B cell (primary cell): ENCODE measurements at regions not wholly inside any gene's neighbourhood (a gene's known extent, or its start where the extent isn't known, plus 50 kb on each side); places are given as distances from the start of the nearest gene placed in this dataset.

ENCODE experiments used
- ATAC-seq: fragments of 200-7000 bp; cut with Tn5 transposase; one replicate; pipeline ENCODE4 v1.10.0; 2021; ENCODE audit warnings: low read depth, mild to moderate bottlenecking, moderate number of reproducible peaks, moderate library complexity
- CTCF ChIA-PET: fragments of 350-600 bp; sonication (Branson Sonifier 250); formaldehyde crosslinking; loops from one replicate; lab custom pipeline; 2021; ENCODE audit warnings: antibody characterized with exemption, inconsistent platforms; lab: Charles Lee
- POLR2A ChIA-PET: fragments of 350-600 bp; sonication (Branson Sonifier 250); formaldehyde crosslinking; loops from one replicate; lab custom pipeline; 2021; ENCODE audit warnings: antibody characterized with exemption; lab: Charles Lee
- DNase-seq: peaks from one replicate; pipeline ENCODE4 v3.0.0; 2013
- H2AFZ ChIP-seq: 2 replicates; pipeline ENCODE4 v1.6.1; 2012; ENCODE audit warnings: mild to moderate bottlenecking, low read depth, low read length; ENCODE audit not compliant: insufficient read depth, poor library complexity, severe bottlenecking
- H3K27ac ChIP-seq, 2 donors: 1 replicate in 1 of 2; 2 replicates in 1 of 2; pipeline ENCODE4 v1.5.1; 2012 to 2013; ENCODE audit warnings: low read length in 2 of 2, mild to moderate bottlenecking in 2 of 2, moderate library complexity in 1 of 2
- H3K27me3 ChIP-seq, 4 experiments: fragments of 200-600 bp in 1 of 4; sonication (generic) in 1 of 4; replicated peaks in 1 of 4; 1 replicate in 2 of 4; 2 replicates in 2 of 4; pipeline versions ENCODE4 v1.6.1 to v1.7.0; 2013 to 2016; ENCODE audit warnings: low read length in 3 of 4, mild to moderate bottlenecking in 2 of 4, mixed read lengths in 1 of 4, moderate library complexity in 1 of 4; ENCODE audit not compliant: insufficient read depth in 4 of 4, control insufficient read depth in 3 of 4; ENCODE audit errors: control extremely low read depth in 1 of 4
- H3K36me3 ChIP-seq, 2 experiments: replicated peaks in 1 of 2; 1 replicate in 1 of 2; 2 replicates in 1 of 2; pipeline versions ENCODE4 v1.6.1 to v1.7.1; 2013; ENCODE audit warnings: low read length in 1 of 2; ENCODE audit not compliant: insufficient read depth in 2 of 2, control insufficient read depth in 1 of 2; ENCODE audit errors: control extremely low read depth in 1 of 2, extremely low read depth in 1 of 2
- H3K4me1 ChIP-seq, 2 donors: fragments of 200-600 bp in 1 of 2; sonication (generic) in 1 of 2; 1 replicate in 1 of 2; 2 replicates in 1 of 2; pipeline versions ENCODE4 v1.5.1 to v1.6.1; 2013 to 2017; ENCODE audit warnings: low read length in 2 of 2; ENCODE audit not compliant: control insufficient read depth in 2 of 2, insufficient read depth in 2 of 2
- H3K4me2 ChIP-seq: replicated peaks from 2 replicates; pipeline ENCODE3; 2012; ENCODE audit warnings: mild to moderate bottlenecking, low read depth, low read length; ENCODE audit not compliant: poor library complexity, severe bottlenecking
- H3K4me3 ChIP-seq, 5 experiments: fragments of 200-600 bp in 1 of 5; sonication (generic) in 1 of 5; 1 replicate in 3 of 5; 2 replicates in 2 of 5; pipeline versions ENCODE4 v1.5.1 to v1.7.0; 2011 to 2016; ENCODE audit warnings: low read length in 4 of 5, mild to moderate bottlenecking in 4 of 5, low read depth in 2 of 5, control low read depth in 1 of 5, moderate library complexity in 1 of 5; ENCODE audit not compliant: insufficient read depth in 1 of 5; ENCODE audit errors: control extremely low read depth in 1 of 5, extremely low read depth in 1 of 5
- H3K79me2 ChIP-seq: fragments of 200-600 bp; sonication (generic); one replicate; pipeline ENCODE4 v1.6.0; 2016; ENCODE audit warnings: low read length; ENCODE audit not compliant: control insufficient read depth, insufficient read depth
- H3K9ac ChIP-seq: fragments of 200-600 bp; sonication (generic); 2 replicates; pipeline ENCODE4 v1.6.1; 2017; ENCODE audit warnings: mild to moderate bottlenecking, low read length, moderate library complexity
- H3K9me3 ChIP-seq, 3 donors: one replicate each; pipeline versions ENCODE4 v1.6.1 to v1.7.1; 2013; ENCODE audit warnings: low read length in 2 of 3; ENCODE audit not compliant: control insufficient read depth in 2 of 3, insufficient read depth in 1 of 3; ENCODE audit errors: control extremely low read depth in 1 of 3
- H4K20me1 ChIP-seq: 2 replicates; pipeline ENCODE4 v1.6.0; 2012; ENCODE audit warnings: mild to moderate bottlenecking, low read length; ENCODE audit not compliant: insufficient read depth, control insufficient read depth, poor library complexity, severe bottlenecking
- H3K27ac Mint-ChIP-seq: one replicate; pipeline ENCODE4 v1.8.0; 2021; ENCODE audit warnings: mixed read lengths
- H3K27me3 Mint-ChIP-seq: one replicate; pipeline ENCODE4 v1.8.0; 2021; ENCODE audit warnings: mixed read lengths
- H3K4me1 Mint-ChIP-seq: one replicate; pipeline ENCODE4 v1.8.0; 2021; ENCODE audit warnings: mixed read lengths
- H3K4me3 Mint-ChIP-seq: one replicate; pipeline ENCODE4 v1.8.0; 2021; ENCODE audit warnings: mixed read lengths
- H3K9me3 Mint-ChIP-seq: one replicate; pipeline ENCODE4 v1.8.0; 2022; ENCODE audit warnings: mixed read lengths; ENCODE audit not compliant: insufficient read depth
- CTCF ChIP-seq: fragments of 200-600 bp; IDR thresholded peaks from one replicate; pipeline ENCODE4 v1.8.0; 2022; ENCODE audit warnings: antibody characterized with exemption, mild to moderate bottlenecking
- EZH2 ChIP-seq: IDR thresholded peaks from 2 replicates; pipeline ENCODE4 v1.6.1; 2012; ENCODE audit warnings: borderline replicate concordance, low read depth, mild to moderate bottlenecking, moderate library complexity, low read length; ENCODE audit not compliant: insufficient read depth, poor library complexity, severe bottlenecking
- WGBS: methylation state at CpG from one replicate; pipeline ENCODE4 v1.1.5; 2013; ENCODE audit warnings: missing lambda C conversion rate; ENCODE audit not compliant: insufficient coverage; 5-methylcytosine and 5-hydroxymethylcytosine counted together
- intact Hi-C: fragments of 100-400 bp; cut with micrococcal nuclease; formaldehyde crosslinking; loops from one replicate; pipeline ENCODE4 v1.10.0; 2022

GRCh38 chr3:6510713-6511112 lies 350.2 kb upstream of the GRM7 start:
- Histone ChIP-seq H3K9me3 (peaks cover 0 to 7% (median 0%) of the 10 kb centered on the region in 3 donors), H2AFZ (no peak overlapping the region), H3K27me3 (no peaks in the 10 kb centered on the region), H3K4me1 (no peaks in the 10 kb centered on the region), H3K27ac (no peak overlapping the region), H3K9ac (no peak overlapping the region), H3K36me3 (no peaks in the 10 kb centered on the region), H3K4me3 (no peak overlapping the region), H4K20me1 (no peaks in the 10 kb centered on the region), H3K79me2 (no peaks in the 10 kb centered on the region), H3K4me2 (no peak overlapping the region)
- no peak for DNase-seq
- intact Hi-C loops = no loop called here
- no peak for ATAC-seq
- TF ChIP-seq CTCF (no peak), EZH2 (no peak)
- Mint-ChIP-seq H3K4me3 (no peak overlapping the region), H3K4me1 (no peaks in the 10 kb centered on the region), H3K27me3 (no peaks in the 10 kb centered on the region), H3K27ac (no peak overlapping the region), H3K9me3 (no peaks in the 10 kb centered on the region)
- CTCF ChIA-PET = no interaction called here
- POLR2A ChIA-PET = no interaction called here
- WGBS = no CpG with 5 or more reads among the region's 1 CpG

- ATAC-seq (no peak), DNase-seq (no peak)
- Histone ChIP-seq H4K20me1 (no peaks in the 10 kb centered on the region), H3K9me3 (peaks cover 0 to 7% (median 0%) of the 10 kb centered on the region in 3 donors), H3K27ac (no peak overlapping the region), H2AFZ (no peak overlapping the region), H3K9ac (no peak overlapping the region), H3K4me1 (no peaks in the 10 kb centered on the region), H3K4me2 (no peak overlapping the region), H3K79me2 (no peaks in the 10 kb centered on the region), H3K4me3 (no peak overlapping the region), H3K27me3 (no peaks in the 10 kb centered on the region), H3K36me3 (no peaks in the 10 kb centered on the region)
- Mint-ChIP-seq H3K27me3 (no peaks in the 10 kb centered on the region), H3K4me1 (no peaks in the 10 kb centered on the region), H3K9me3 (no peaks in the 10 kb centered on the region), H3K27ac (no peak overlapping the region), H3K4me3 (no peak overlapping the region)
- ChIA-PET CTCF (interaction anchor here (0.8 to 1.2 kb wide), 2 partner anchors 11 to 12 kb away, joined by 3 to 5 read pairs; no protein-coding TSS in a partner anchor), POLR2A (no interaction called here)
- intact Hi-C loops = no loop called here
- no peak for TF ChIP-seq CTCF
- TF ChIP-seq EZH2 = no peak
- no CpG with 5 or more reads among the region's 2 CpGs for WGBS
These were observed 348.6 kb upstream of the GRM7 start for GRCh38 chr3:6512172-6512800.
